B cell (primary cell): ENCODE measurements at regions not wholly inside any gene's neighbourhood (a gene's known extent, or its start where the extent isn't known, plus 50 kb on each side); places are given as distances from the start of the nearest gene placed in this dataset.

Experiments
- ATAC-seq: fragments of 200-7000 bp; cut with Tn5 transposase; one replicate; pipeline ENCODE4 v1.10.0; 2021; ENCODE audit warnings: low read depth, mild to moderate bottlenecking, moderate number of reproducible peaks, moderate library complexity
- CTCF ChIA-PET: fragments of 350-600 bp; sonication (Branson Sonifier 250); formaldehyde crosslinking; loops from one replicate; lab custom pipeline; 2021; ENCODE audit warnings: antibody characterized with exemption, inconsistent platforms; lab: Charles Lee
- POLR2A ChIA-PET: fragments of 350-600 bp; sonication (Branson Sonifier 250); formaldehyde crosslinking; loops from one replicate; lab custom pipeline; 2021; ENCODE audit warnings: antibody characterized with exemption; lab: Charles Lee
- DNase-seq: peaks from one replicate; pipeline ENCODE4 v3.0.0; 2013
- H2AFZ ChIP-seq: 2 replicates; pipeline ENCODE4 v1.6.1; 2012; ENCODE audit warnings: mild to moderate bottlenecking, low read depth, low read length; ENCODE audit not compliant: insufficient read depth, poor library complexity, severe bottlenecking
- H3K27ac ChIP-seq, 2 donors: 1 replicate in 1 of 2; 2 replicates in 1 of 2; pipeline ENCODE4 v1.5.1; 2012 to 2013; ENCODE audit warnings: low read length in 2 of 2, mild to moderate bottlenecking in 2 of 2, moderate library complexity in 1 of 2
- H3K27me3 ChIP-seq, 4 experiments: fragments of 200-600 bp in 1 of 4; sonication (generic) in 1 of 4; replicated peaks in 1 of 4; 1 replicate in 2 of 4; 2 replicates in 2 of 4; pipeline versions ENCODE4 v1.6.1 to v1.7.0; 2013 to 2016; ENCODE audit warnings: low read length in 3 of 4, mild to moderate bottlenecking in 2 of 4, mixed read lengths in 1 of 4, moderate library complexity in 1 of 4; ENCODE audit not compliant: insufficient read depth in 4 of 4, control insufficient read depth in 3 of 4; ENCODE audit errors: control extremely low read depth in 1 of 4
- H3K36me3 ChIP-seq, 2 experiments: replicated peaks in 1 of 2; 1 replicate in 1 of 2; 2 replicates in 1 of 2; pipeline versions ENCODE4 v1.6.1 to v1.7.1; 2013; ENCODE audit warnings: low read length in 1 of 2; ENCODE audit not compliant: insufficient read depth in 2 of 2, control insufficient read depth in 1 of 2; ENCODE audit errors: control extremely low read depth in 1 of 2, extremely low read depth in 1 of 2
- H3K4me1 ChIP-seq, 2 donors: fragments of 200-600 bp in 1 of 2; sonication (generic) in 1 of 2; 1 replicate in 1 of 2; 2 replicates in 1 of 2; pipeline versions ENCODE4 v1.5.1 to v1.6.1; 2013 to 2017; ENCODE audit warnings: low read length in 2 of 2; ENCODE audit not compliant: control insufficient read depth in 2 of 2, insufficient read depth in 2 of 2
- H3K4me2 ChIP-seq: replicated peaks from 2 replicates; pipeline ENCODE3; 2012; ENCODE audit warnings: mild to moderate bottlenecking, low read depth, low read length; ENCODE audit not compliant: poor library complexity, severe bottlenecking
- H3K4me3 ChIP-seq, 5 experiments: fragments of 200-600 bp in 1 of 5; sonication (generic) in 1 of 5; 1 replicate in 3 of 5; 2 replicates in 2 of 5; pipeline versions ENCODE4 v1.5.1 to v1.7.0; 2011 to 2016; ENCODE audit warnings: low read length in 4 of 5, mild to moderate bottlenecking in 4 of 5, low read depth in 2 of 5, control low read depth in 1 of 5, moderate library complexity in 1 of 5; ENCODE audit not compliant: insufficient read depth in 1 of 5; ENCODE audit errors: control extremely low read depth in 1 of 5, extremely low read depth in 1 of 5
- H3K79me2 ChIP-seq: fragments of 200-600 bp; sonication (generic); one replicate; pipeline ENCODE4 v1.6.0; 2016; ENCODE audit warnings: low read length; ENCODE audit not compliant: control insufficient read depth, insufficient read depth
- H3K9ac ChIP-seq: fragments of 200-600 bp; sonication (generic); 2 replicates; pipeline ENCODE4 v1.6.1; 2017; ENCODE audit warnings: mild to moderate bottlenecking, low read length, moderate library complexity
- H3K9me3 ChIP-seq, 3 donors: one replicate each; pipeline versions ENCODE4 v1.6.1 to v1.7.1; 2013; ENCODE audit warnings: low read length in 2 of 3; ENCODE audit not compliant: control insufficient read depth in 2 of 3, insufficient read depth in 1 of 3; ENCODE audit errors: control extremely low read depth in 1 of 3
- H4K20me1 ChIP-seq: 2 replicates; pipeline ENCODE4 v1.6.0; 2012; ENCODE audit warnings: mild to moderate bottlenecking, low read length; ENCODE audit not compliant: insufficient read depth, control insufficient read depth, poor library complexity, severe bottlenecking
- H3K27ac Mint-ChIP-seq: one replicate; pipeline ENCODE4 v1.8.0; 2021; ENCODE audit warnings: mixed read lengths
- H3K27me3 Mint-ChIP-seq: one replicate; pipeline ENCODE4 v1.8.0; 2021; ENCODE audit warnings: mixed read lengths
- H3K4me1 Mint-ChIP-seq: one replicate; pipeline ENCODE4 v1.8.0; 2021; ENCODE audit warnings: mixed read lengths
- H3K4me3 Mint-ChIP-seq: one replicate; pipeline ENCODE4 v1.8.0; 2021; ENCODE audit warnings: mixed read lengths
- H3K9me3 Mint-ChIP-seq: one replicate; pipeline ENCODE4 v1.8.0; 2022; ENCODE audit warnings: mixed read lengths; ENCODE audit not compliant: insufficient read depth
- CTCF ChIP-seq: fragments of 200-600 bp; IDR thresholded peaks from one replicate; pipeline ENCODE4 v1.8.0; 2022; ENCODE audit warnings: antibody characterized with exemption, mild to moderate bottlenecking
- EZH2 ChIP-seq: IDR thresholded peaks from 2 replicates; pipeline ENCODE4 v1.6.1; 2012; ENCODE audit warnings: borderline replicate concordance, low read depth, mild to moderate bottlenecking, moderate library complexity, low read length; ENCODE audit not compliant: insufficient read depth, poor library complexity, severe bottlenecking
- WGBS: methylation state at CpG from one replicate; pipeline ENCODE4 v1.1.5; 2013; ENCODE audit warnings: missing lambda C conversion rate; ENCODE audit not compliant: insufficient coverage; 5-methylcytosine and 5-hydroxymethylcytosine counted together
- intact Hi-C: fragments of 100-400 bp; cut with micrococcal nuclease; formaldehyde crosslinking; loops from one replicate; pipeline ENCODE4 v1.10.0; 2022

- Histone ChIP-seq H3K4me3 (no peak overlapping the region), H3K9me3 (peaks cover 0 to 3% (median 0%) of the 10 kb centered on the region in 3 donors), H3K79me2 (no peaks in the 10 kb centered on the region), H3K27me3 (no peaks in the 10 kb centered on the region), H3K27ac (no peak overlapping the region), H2AFZ (no peak overlapping the region), H3K4me1 (no peaks in the 10 kb centered on the region), H3K36me3 (no peaks in the 10 kb centered on the region), H3K9ac (no peak overlapping the region), H4K20me1 (no peaks in the 10 kb centered on the region), H3K4me2 (no peak overlapping the region)
- ChIA-PET POLR2A (no interaction called here), CTCF (no interaction called here)
- intact Hi-C loops, result no loop called here
- TF ChIP-seq EZH2, result no peak
- Mint-ChIP-seq H3K27ac (no peak overlapping the region), H3K4me3 (no peak overlapping the region), H3K27me3 (no peaks in the 10 kb centered on the region), H3K9me3 (no peaks in the 10 kb centered on the region), H3K4me1 (no peaks in the 10 kb centered on the region)
- DNase-seq, result no peak
- 83% methylated on average over 1 of the region's 5 CpGs for WGBS
- ATAC-seq, result no peak
These were observed 226.2 kb upstream of the TENM3 start for GRCh38 chr4:182017038-182017437.

DNA sequence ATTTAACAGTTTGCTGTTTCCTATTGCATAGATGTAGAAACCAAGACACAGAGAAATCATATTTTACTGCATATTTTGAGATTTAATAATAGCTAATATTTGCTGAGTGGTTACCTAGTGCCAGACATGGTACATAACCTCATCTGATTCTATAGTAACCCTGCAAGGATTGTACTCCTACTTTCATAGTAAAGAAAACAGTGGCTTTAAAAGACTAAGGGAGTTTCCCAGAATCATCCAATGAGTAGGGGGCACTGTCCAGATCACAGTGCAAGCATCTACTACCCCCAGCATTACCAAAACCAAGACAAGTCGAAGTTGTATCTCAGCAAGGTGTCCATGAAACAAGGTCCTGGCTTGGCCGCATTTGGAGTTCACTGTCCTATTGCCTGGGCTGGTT lies 224.5 kb upstream of the TENM3 start:
- Mint-ChIP-seq H3K4me1 (no peaks in the 10 kb centered on the region), H3K9me3 (no peaks in the 10 kb centered on the region), H3K4me3 (no peak overlapping the region), H3K27ac (no peak overlapping the region), H3K27me3 (no peaks in the 10 kb centered on the region)
- H3K27ac ChIP-seq, result no peak overlapping the region
- no peaks in the 10 kb centered on the region for H3K4me1 ChIP-seq
- ChIA-PET POLR2A (no interaction called here), CTCF (no interaction called here)
- no peak for ATAC-seq
- TF ChIP-seq EZH2, result no peak
- no peak for TF ChIP-seq CTCF
- no peaks in the 10 kb centered on the region for H3K36me3 ChIP-seq
- no peak overlapping the region for H2AFZ ChIP-seq
- H3K4me2 ChIP-seq, result no peak overlapping the region
- H3K27me3 ChIP-seq, result no peaks in the 10 kb centered on the region
- intact Hi-C loops, result no loop called here
- no peaks in the 10 kb centered on the region for H4K20me1 ChIP-seq
- DNase-seq, result no peak
- no peak overlapping the region for H3K4me3 ChIP-seq
- no peak overlapping the region for H3K9ac ChIP-seq
- H3K79me2 ChIP-seq, result no peaks in the 10 kb centered on the region
- H3K9me3 ChIP-seq, result peaks cover 0 to 3% (median 0%) of the 10 kb centered on the region in 3 donors
- 50% methylated on average over 1 of the region's 2 CpGs for WGBS
